ENCODE measurements at regions not wholly inside any gene's neighbourhood (a gene's known extent, or its start where the extent isn't known, plus 50 kb on each side); places are given as distances from the start of the nearest gene placed in this dataset.

DNA sequence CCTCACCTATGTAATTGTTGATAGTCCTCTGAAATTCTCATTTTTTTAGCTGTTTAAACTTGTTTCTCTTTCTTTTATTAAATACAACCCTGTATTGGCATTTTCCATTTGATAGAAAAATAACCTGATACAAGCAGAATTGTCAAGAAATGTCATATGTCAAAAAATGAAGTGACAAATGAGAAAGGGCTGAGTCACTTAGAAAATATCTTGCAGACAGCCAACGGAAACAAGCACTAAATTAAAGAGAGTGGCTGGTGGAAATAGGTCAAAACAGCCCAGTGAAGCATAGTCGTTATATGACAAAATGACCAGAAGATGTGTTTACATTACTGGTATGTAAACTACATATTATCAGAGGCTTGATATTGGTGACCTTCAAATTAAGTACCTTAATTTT is 484.4 kb downstream of the PLA2G4A start:
- DNase-seq, result no peak

GRCh38 chr1:187326557-187326956 is 497.8 kb downstream of the PLA2G4A start:
- DNase-seq, result no peak

DNA sequence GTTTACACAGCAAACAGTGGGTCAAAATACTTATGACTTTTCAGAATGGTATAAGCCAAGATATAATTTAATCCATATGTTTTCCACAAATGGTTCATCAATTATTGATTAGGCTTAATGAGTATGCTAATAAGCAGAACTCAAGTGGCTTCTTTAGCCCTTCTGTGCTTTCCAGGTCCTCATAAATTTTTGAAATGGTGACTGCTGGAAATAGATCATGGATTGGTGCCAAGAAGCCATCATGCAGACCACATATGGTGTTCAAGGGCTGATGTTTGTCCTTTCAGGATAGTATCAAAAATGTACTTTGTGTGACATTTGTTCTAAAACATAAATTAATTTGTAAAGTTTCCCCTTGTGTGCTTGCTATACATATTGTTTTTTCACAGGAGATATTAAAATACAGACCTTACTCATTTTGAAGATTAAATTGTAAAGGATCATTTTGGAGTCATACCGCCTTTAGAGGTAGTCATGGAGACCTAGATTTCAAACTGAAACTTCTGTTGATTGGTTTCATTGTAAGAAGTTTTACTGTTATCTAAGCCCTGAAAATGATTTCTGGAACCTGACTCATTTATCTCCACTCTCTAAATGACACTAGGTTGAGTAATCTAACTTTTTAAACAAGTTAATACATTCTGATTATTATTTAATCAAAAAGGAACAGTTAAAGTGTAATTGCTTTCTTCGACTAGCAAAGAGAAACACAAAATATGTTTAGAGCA is 507.9 kb downstream of the PLA2G4A start:
- no peak for DNase-seq

GRCh38 chr1:187338762-187339412 is 510.1 kb downstream of the PLA2G4A start:
- DNase-seq, result no peak

GRCh38 chr1:187342495-187342894 is 513.7 kb downstream of the PLA2G4A start:
- DNase-seq, result no peak

DNA sequence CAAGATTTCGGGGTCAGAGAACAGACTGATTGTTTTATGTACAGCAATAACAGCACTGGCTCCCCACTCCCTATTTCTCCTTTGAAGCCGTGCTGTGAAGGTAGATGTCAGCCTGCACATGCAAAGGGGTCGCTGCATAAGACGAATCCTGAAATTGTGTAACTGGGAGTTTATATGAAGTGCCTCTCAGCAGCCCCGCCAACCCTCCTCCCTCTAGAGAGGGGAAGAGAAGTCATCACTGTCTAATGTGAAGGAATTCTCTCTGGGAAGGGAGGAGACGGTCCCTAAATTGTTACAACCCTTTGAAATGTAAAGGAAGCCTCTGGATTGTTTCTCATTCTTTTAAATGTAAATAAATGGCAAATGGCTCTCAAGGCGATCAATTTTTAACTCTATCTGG is 545.3 kb downstream of the PLA2G4A start:
- DNase-seq, result no peak

DNA sequence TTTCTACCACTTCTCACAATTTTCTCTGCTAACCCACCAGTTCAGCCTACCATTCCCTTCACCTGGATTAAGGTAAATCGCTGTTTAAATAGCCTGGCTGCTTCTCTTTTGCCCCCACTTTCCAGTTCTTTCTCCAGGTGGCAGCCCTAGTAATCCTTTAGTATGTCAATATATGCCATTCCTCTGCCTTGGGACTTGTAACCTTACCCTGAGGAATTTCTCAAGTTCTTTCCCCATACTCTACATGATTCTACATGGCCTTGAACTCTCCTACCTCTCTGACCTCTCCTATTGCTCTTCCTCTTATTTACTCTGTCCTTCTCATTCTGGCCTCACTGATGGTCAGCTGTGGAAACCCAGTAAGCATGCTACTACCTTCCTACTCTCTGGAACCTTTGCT is 546.0 kb downstream of the PLA2G4A start:
- DNase-seq, result no peak

DNA sequence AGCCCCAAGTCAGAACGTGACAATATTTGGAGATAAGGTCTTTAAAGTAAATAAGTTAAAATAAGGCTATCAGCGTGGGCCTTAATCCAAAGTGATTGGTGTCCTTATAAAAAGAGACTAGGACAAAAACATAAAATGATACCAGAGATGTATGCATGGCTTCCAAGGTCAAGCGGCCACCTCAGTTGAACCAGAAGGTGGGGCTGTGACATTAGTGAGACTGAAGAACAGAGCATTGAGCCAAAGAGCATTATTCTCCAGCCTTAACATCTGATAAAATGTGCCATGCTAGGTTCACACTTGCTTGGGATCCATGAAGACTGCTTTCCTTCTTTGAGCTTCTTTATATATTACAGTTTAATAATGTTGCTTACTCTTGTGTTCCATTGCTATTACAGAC is 554.6 kb downstream of the PLA2G4A start:
- DNase-seq, result no peak

DNA sequence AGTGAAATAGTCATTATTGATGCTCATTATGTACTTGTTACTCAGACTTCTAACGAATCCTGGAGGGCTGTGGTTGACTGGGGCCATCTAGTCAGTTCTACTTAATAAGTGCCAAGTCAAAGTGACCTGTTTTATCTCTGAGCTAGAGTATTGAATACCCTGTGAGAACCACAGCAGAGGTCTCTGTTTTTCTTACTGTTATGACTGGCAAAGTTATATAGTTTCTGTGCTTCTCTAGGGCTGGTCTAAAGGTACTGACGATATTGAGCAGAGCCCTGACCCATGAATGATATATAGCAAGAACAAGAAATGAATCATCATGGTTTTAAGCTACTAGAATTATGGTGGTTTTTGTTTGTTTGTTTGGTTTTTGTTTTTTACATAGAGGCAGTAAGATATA is 555.8 kb downstream of the PLA2G4A start:
- no peak for DNase-seq

- no peak for DNase-seq
Measured at GRCh38 chr1:187390215-187390818, 561.6 kb downstream of the PLA2G4A start.

DNA sequence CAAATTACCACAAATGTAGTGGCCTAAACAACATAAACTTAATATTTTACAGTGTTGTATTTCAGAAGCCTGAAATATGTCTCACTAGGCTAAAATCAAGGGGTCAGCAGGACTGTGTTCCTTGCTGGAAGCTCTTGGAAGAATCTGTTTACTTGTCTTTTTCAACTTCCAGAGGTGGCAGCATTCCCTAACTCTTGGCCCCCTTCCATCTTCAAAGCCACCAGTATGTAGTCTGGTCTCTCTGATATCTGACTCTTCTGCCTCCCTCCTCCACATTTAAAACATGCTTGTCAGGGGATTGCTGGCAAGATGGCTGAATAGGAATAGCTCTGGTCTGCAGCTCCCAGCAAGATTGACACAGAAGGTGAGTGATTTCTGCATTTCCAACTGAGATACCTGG is 567.5 kb downstream of the PLA2G4A start:
- no peak for DNase-seq

DNA sequence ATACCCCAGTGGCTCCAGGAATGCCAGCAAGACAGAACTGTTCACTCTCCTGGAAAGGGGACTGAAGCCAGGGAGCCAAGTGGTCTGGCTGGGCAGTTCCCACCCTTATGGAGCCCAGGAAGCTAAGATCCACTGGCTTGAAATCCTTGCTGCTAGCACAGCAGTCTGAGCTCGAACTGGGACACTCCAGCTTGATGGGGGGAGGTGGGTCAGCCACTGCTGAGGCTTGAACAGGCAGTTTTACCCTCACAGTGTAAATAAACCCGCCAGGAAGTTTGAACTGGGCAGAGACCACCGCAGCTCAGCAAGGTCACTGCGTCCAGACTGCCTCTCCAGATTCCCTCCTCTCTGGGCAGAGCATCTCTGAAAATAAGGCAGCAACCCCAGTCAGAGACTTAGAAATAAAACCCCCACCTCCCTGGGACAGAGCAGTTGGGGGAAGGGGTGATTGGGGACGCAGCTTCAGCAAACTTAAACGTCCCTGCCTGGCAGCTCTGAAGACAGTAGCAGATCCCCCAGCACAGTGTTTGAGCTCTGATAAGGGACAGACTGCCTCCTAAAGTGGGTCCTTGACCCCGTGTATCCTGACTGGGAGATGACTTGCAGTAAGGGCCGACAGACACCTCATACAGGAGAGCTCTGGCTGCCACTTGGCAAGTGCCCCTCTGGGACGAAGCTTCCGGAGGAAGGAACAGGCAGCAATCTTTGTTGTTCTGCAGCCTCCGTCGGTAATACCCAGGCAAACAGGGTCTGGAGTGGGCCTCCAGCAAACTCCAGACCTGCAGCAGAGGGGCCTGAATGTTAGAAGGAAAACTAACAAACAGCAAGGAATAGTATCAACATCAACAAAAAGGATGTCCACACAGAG is 568.4 kb downstream of the PLA2G4A start:
- DNase-seq, result no peak

GRCh38 chr1:187408212-187409004 is 579.7 kb downstream of the PLA2G4A start:
- DNase-seq, result no peak

- no peak for DNase-seq
Measured at GRCh38 chr1:187409341-187409740, 580.6 kb downstream of the PLA2G4A start.

GRCh38 chr1:187411118-187411517 is 582.4 kb downstream of the PLA2G4A start:
- DNase-seq, result no peak

DNA sequence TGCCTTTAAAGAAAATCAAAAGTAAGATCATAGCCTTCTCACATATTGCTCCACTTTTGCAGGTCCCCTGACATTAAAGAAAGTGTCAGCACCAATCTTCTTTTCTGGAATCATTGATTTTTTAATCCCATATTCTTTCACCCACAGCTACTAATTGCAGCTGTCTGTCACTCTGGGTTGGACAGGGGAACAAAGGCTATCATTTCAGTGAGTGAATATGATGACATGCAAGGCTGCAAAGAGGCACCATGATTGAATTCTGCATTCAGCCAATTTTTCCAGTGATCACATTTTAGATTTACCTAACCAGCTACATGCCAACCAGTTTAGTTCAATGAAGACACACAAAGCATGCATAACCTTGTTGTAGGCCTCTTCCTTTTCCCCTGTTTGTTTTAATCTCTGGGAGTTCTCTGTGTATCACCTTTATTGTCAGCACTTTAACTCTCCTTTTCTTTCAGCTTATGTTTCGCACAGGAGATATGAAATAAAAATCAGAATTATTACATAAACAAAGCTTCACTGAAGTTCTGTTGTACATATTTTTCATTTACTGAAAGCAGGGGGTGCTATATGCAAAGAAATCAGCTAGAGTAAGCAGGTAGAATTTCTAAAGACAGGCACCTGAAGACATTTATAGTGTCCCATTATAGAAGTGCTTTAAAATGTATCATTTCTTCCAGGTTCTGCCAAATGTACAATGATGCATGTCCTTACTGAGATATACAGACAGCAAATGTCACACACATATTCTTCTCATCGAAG is 584.8 kb downstream of the PLA2G4A start:
- no peak for DNase-seq

GRCh38 chr1:187415065-187415464 is 586.3 kb downstream of the PLA2G4A start:
- DNase-seq, result no peak

DNA sequence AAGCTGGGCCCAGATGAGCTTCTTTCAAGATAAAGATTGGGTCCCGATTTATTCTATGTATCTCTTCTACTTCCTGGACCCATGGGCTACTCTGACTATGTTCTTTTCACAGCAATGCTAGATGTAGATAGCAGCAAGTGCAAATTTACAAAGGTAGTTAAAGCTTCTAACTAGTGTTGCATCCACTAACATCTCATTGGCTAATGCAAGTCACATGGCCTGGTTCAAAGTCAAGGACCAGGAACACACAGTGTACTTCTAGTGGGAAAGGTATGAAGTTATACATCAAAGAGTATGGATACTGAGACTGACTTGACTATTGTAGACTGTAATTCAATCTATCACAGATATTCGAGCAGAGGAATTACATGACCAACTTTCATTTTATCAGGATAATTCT is 588.8 kb downstream of the PLA2G4A start:
- no peak for DNase-seq

DNA sequence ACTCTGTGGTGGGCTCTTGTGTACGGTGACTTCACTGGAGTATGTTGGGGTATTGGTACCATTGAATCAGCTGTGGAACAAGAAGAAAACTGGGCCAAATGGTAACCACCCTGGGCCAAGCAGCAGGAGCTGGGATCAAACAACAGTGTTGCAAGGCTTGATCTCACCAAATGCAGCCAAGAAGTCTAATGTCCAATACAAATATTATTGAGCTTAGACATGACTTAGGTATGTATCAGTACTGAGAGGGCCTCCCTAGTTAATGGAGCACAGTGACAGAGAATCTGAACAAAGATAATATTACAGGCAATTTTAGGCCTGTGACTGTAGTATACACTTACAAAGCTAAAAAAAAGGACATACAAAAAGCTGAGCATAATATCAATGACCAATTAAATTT is 604.8 kb downstream of the PLA2G4A start:
- no peak for DNase-seq

DNA sequence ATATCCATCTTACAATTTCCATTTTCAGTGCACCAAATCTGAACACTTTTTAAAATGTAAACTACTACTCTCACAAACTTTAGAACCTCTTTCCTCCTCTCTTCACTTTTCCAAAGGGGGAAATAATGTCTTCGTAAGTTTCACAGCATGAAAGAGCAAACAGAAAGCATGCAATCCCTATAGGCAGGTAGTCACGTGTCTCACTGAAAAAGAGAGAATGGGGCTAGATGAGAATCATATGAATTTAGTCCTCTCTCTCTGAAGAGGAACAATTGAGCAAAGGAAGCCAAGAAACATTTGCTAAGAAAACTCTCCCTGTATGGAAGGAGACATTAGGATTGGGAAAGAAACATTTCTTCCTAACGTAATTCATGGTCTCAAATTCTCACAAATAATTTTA is 613.9 kb downstream of the PLA2G4A start:
- DNase-seq, result no peak

DNA sequence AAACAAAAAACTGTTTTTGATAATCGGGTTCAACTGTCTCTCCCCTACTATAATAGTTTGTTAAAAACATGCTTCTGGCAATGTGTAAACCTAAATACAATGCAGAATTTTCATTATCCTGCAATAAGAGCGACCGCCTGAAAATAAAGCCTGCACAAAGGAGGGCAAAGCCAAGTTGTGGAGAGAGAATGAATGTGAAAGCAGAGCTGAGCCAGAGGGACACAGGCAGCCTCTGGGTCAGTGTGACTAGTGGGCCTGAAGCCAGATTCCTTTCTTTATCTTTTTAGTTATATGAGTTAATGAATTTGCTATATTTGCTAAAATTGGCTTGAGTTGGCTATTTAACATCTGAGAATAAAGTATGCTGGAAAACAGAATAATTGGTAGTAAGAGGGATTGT is 615.2 kb downstream of the PLA2G4A start:
- DNase-seq, result no peak

GRCh38 chr1:187445066-187445465 is 616.3 kb downstream of the PLA2G4A start:
- DNase-seq, result no peak

Data from suppressor macrophage (primary cell).